ENCODE measurements at regions not wholly inside any gene's neighbourhood (a gene's known extent, or its start where the extent isn't known, plus 50 kb on each side); places are given as distances from the start of the nearest gene placed in this dataset.

DNA sequence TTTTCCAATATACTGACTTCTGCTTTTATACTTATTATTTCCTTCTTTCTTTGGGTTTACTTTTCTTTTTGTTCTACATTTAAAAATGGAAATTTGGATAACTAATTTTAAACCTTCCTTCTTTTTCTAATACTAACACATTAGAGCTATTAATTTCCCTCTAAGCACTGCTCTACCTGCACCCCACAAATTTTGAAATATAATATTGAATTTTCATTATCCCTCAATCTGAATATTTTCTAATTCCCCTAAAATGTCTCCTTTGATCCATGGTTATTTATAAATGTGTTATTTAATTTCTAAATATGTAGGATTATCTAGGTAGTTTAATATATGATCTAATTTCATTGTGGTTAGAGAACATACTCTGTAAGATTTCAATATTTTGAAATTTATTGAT, 63.4 kb upstream of the LGALSL start:
- Mint-ChIP-seq H3K4me3 (no peak overlapping the region), H3K9me3 (peaks cover 12% of the 10 kb centered on the region; the same call in 2 of the 3 replicates), H3K4me1 (peaks cover 6% of the 10 kb centered on the region; the same call in 2 of the 3 replicates), H3K36me3 (ENCODE audit: low read depth) (0 out of 3 replicates have a peak, but pooled peaks cover 3% of the 10 kb centered on the region), H3K27me3 (ENCODE audit: insufficient read depth, low read depth, poor library complexity) (peaks cover 4% of the 10 kb centered on the region), H3K27ac (no peak overlapping the region)
- DNase-seq (ENCODE audit: low spot score) (no peak), ATAC-seq (no peak)
- H3K36me3 ChIP-seq (ENCODE audit: insufficient read depth), result no peaks in the 10 kb centered on the region
- peaks cover 12% of the 10 kb centered on the region for H3K9me2 ChIP-seq (ENCODE audit: insufficient read depth)
- H2AFZ ChIP-seq, result no peak overlapping the region
- no peak overlapping the region for H3K27ac ChIP-seq (ENCODE audit: low read depth)
- H3K4me1 ChIP-seq (ENCODE audit: insufficient read depth), result no peaks in the 10 kb centered on the region
- H4K20me1 ChIP-seq (replicated peaks; ENCODE audit: insufficient read depth), result no peaks in the 10 kb centered on the region
- H3F3A ChIP-seq (replicated peaks; ENCODE audit: low read depth), result no peaks in the 10 kb centered on the region
- no peak overlapping the region for H3K4me3 ChIP-seq
- H3K4me2 ChIP-seq, result no peak overlapping the region
- TF ChIP-seq ZNF331 (CRISPR knock-in tag; IDR thresholded peaks at IDR 0.05; ENCODE audit: low read depth) (no peak), CTCF (conservative IDR thresholded peaks at IDR 0.05; ENCODE audit: low read depth in 2 of 2) (no peak), JUNB (IDR thresholded peaks at IDR 0.05; ENCODE audit: unreplicated experiment) (no peak), REST (IDR thresholded peaks at IDR 0.05; ENCODE audit: unreplicated experiment) (no peak), CREB1 (CRISPR knock-in tag; IDR thresholded peaks at IDR 0.05; ENCODE audit: low read depth) (no peak), EZH2phosphoT487 (IDR thresholded peaks at IDR 0.05; ENCODE audit: unreplicated experiment) (no peak), ZNF114 (CRISPR knock-in tag; IDR thresholded peaks at IDR 0.05) (no peak)
- TF ChIP-seq, protein P1, sequence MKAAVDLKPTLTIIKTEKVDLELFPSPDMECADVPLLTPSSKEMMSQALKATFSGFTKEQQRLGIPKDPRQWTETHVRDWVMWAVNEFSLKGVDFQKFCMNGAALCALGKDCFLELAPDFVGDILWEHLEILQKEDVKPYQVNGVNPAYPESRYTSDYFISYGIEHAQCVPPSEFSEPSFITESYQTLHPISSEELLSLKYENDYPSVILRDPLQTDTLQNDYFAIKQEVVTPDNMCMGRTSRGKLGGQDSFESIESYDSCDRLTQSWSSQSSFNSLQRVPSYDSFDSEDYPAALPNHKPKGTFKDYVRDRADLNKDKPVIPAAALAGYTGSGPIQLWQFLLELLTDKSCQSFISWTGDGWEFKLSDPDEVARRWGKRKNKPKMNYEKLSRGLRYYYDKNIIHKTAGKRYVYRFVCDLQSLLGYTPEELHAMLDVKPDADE (IDR thresholded peaks at IDR 0.05), result no peak
- TF ChIP-seq, protein P2, sequence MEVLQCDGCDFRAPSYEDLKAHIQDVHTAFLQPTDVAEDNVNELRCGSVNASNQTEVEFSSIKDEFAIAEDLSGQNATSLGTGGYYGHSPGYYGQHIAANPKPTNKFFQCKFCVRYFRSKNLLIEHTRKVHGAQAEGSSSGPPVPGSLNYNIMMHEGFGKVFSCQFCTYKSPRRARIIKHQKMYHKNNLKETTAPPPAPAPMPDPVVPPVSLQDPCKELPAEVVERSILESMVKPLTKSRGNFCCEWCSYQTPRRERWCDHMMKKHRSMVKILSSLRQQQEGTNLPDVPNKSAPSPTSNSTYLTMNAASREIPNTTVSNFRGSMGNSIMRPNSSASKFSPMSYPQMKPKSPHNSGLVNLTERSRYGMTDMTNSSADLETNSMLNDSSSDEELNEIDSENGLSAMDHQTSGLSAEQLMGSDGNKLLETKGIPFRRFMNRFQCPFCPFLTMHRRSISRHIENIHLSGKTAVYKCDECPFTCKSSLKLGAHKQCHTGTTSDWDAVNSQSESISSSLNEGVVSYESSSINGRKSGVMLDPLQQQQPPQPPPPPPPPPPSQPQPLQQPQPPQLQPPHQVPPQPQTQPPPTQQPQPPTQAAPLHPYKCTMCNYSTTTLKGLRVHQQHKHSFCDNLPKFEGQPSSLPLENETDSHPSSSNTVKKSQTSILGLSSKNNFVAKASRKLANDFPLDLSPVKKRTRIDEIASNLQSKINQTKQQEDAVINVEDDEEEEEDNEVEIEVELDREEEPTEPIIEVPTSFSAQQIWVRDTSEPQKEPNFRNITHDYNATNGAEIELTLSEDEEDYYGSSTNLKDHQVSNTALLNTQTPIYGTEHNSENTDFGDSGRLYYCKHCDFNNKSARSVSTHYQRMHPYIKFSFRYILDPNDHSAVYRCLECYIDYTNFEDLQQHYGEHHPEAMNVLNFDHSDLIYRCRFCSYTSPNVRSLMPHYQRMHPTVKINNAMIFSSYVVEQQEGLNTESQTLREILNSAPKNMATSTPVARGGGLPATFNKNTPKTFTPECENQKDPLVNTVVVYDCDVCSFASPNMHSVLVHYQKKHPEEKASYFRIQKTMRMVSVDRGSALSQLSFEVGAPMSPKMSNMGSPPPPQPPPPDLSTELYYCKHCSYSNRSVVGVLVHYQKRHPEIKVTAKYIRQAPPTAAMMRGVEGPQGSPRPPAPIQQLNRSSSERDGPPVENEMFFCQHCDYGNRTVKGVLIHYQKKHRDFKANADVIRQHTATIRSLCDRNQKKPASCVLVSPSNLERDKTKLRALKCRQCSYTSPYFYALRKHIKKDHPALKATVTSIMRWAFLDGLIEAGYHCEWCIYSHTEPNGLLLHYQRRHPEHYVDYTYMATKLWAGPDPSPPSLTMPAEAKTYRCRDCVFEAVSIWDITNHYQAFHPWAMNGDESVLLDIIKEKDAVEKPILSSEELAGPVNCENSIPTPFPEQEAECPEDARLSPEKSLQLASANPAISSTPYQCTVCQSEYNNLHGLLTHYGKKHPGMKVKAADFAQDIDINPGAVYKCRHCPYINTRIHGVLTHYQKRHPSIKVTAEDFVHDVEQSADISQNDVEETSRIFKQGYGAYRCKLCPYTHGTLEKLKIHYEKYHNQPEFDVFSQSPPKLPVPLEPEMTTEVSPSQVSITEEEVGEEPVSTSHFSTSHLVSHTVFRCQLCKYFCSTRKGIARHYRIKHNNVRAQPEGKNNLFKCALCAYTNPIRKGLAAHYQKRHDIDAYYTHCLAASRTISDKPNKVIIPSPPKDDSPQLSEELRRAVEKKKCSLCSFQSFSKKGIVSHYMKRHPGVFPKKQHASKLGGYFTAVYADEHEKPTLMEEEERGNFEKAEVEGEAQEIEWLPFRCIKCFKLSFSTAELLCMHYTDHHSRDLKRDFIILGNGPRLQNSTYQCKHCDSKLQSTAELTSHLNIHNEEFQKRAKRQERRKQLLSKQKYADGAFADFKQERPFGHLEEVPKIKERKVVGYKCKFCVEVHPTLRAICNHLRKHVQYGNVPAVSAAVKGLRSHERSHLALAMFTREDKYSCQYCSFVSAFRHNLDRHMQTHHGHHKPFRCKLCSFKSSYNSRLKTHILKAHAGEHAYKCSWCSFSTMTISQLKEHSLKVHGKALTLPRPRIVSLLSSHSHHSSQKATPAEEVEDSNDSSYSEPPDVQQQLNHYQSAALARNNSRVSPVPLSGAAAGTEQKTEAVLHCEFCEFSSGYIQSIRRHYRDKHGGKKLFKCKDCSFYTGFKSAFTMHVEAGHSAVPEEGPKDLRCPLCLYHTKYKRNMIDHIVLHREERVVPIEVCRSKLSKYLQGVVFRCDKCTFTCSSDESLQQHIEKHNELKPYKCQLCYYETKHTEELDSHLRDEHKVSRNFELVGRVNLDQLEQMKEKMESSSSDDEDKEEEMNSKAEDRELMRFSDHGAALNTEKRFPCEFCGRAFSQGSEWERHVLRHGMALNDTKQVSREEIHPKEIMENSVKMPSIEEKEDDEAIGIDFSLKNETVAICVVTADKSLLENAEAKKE (CRISPR knock-in tag; IDR thresholded peaks at IDR 0.05), result no peak
- H3K79me2 ChIP-seq (replicated peaks; ENCODE audit: insufficient read depth), result no peaks in the 10 kb centered on the region
- no peaks in the 10 kb centered on the region for H3K27me3 ChIP-seq (ENCODE audit: insufficient read depth)

Measured in GM23338 (cell line).